PC-3 (cell line): ENCODE measurements at regions not wholly inside any gene's neighbourhood (a gene's known extent, or its start where the extent isn't known, plus 50 kb on each side); places are given as distances from the start of the nearest gene placed in this dataset.

Experiments used
- ATAC-seq: fragments of 200-7000 bp; cut with Tn5 transposase; 2 replicates; pipeline ENCODE4 v1.9.1; 2020; ENCODE audit warnings: mild to moderate bottlenecking, moderate library complexity
- BruUV-seq: library from RNA; stranded (reverse); fragments of 400-500 nt; replicated peaks from 2 replicates; lab custom pipeline; 2021; lab: Mats Ljungman, UMichigan
- CTCF ChIA-PET: fragments of 300-600 bp; sonication (Branson Sonifier 250); formaldehyde crosslinking; loops from one replicate; lab custom pipeline; 2022; ENCODE audit warnings: antibody characterized with exemption; lab: Charles Lee
- POLR2A ChIA-PET: fragments of 300-600 bp; sonication (Branson Sonifier 250); formaldehyde crosslinking; loops from one replicate; lab custom pipeline; 2022; ENCODE audit warnings: antibody characterized with exemption; ENCODE audit not compliant: unreplicated experiment; lab: Charles Lee
- DNase-seq: peaks from one replicate; pipeline ENCODE4 v3.0.0-alpha.2; 2015
- H2AFZ ChIP-seq: fragments of 300-600 bp; sonication (generic); 2 replicates; pipeline ENCODE4 v1.6.0; 2016; ENCODE audit warnings: antibody characterized with exemption, low read length
- H3F3A ChIP-seq: fragments of 300-600 bp; sonication (generic); one replicate; pipeline ENCODE4 v1.6.0; 2017; ENCODE audit warnings: antibody characterized with exemption, low read length, control low read depth, mild to moderate bottlenecking; ENCODE audit not compliant: unreplicated experiment
- H3K27ac ChIP-seq: fragments of 300-600 bp; sonication (generic); 2 replicates; pipeline ENCODE4 v1.5.1; 2016; ENCODE audit warnings: mild to moderate bottlenecking, low read length
- H3K27me3 ChIP-seq: fragments of 300-600 bp; sonication (generic); 2 replicates; pipeline ENCODE4 v1.6.1; 2016; ENCODE audit warnings: low read length, mixed read lengths
- H3K36me3 ChIP-seq: fragments of 300-600 bp; sonication (generic); 2 replicates; pipeline ENCODE4 v1.6.1; 2016; ENCODE audit warnings: low read depth, mixed run types, low read length, mixed read lengths
- H3K4me1 ChIP-seq: fragments of 300-600 bp; sonication (generic); 2 replicates; pipeline ENCODE4 v1.5.1; 2016; ENCODE audit warnings: low read length; ENCODE audit not compliant: insufficient read depth
- H3K4me2 ChIP-seq: fragments of 300-600 bp; sonication (generic); 2 replicates; pipeline ENCODE4 v1.6.0; 2016; ENCODE audit warnings: low read length
- H3K4me3 ChIP-seq: fragments of 300-600 bp; sonication (generic); 2 replicates; pipeline ENCODE4 v1.5.1; 2016; ENCODE audit warnings: mild to moderate bottlenecking, low read length, mixed read lengths
- H3K79me2 ChIP-seq: fragments of 300-600 bp; sonication (generic); 2 replicates; pipeline ENCODE4 v1.6.1; 2017; ENCODE audit warnings: low read length, mixed read lengths
- H3K9ac ChIP-seq: fragments of 300-600 bp; sonication (generic); 2 replicates; pipeline ENCODE4 v1.6.0; 2016; ENCODE audit warnings: mild to moderate bottlenecking, low read length
- H3K9me2 ChIP-seq: fragments of 300-600 bp; sonication (generic); replicated peaks from 2 replicates; pipeline ENCODE4 v1.6.1; 2016; ENCODE audit warnings: mixed run types, low read length, mixed read lengths
- H3K9me3 ChIP-seq: fragments of 300-600 bp; sonication (generic); 2 replicates; pipeline ENCODE4 v1.6.1; 2016; ENCODE audit warnings: low read length, mixed read lengths
- H4K20me1 ChIP-seq: fragments of 300-600 bp; sonication (generic); 2 replicates; pipeline ENCODE4 v1.6.1; 2016; ENCODE audit warnings: low read length, mixed read lengths
- CTCF ChIP-seq: fragments of 300-600 bp; sonication (generic); conservative IDR thresholded peaks from 2 replicates; pipeline ENCODE4 v1.5.1; 2017; ENCODE audit warnings: antibody characterized with exemption, low read depth, mild to moderate bottlenecking, low read length
- EZH2 ChIP-seq: fragments of 300-600 bp; sonication (generic); IDR thresholded peaks from one replicate; pipeline ENCODE4 v1.6.1; 2017; ENCODE audit warnings: antibody characterized with exemption, mild to moderate bottlenecking, low read length; ENCODE audit not compliant: unreplicated experiment
- EZH2phosphoT487 ChIP-seq: fragments of 300-600 bp; sonication (generic); IDR thresholded peaks from 2 replicates; pipeline ENCODE4 v1.6.1; 2018; ENCODE audit warnings: mild to moderate bottlenecking, antibody characterized with exemption, low read length, borderline replicate concordance
- intact Hi-C: fragments of 100-400 bp; cut with micrococcal nuclease; formaldehyde crosslinking; loops from 2 replicates; pipeline ENCODE4 v1.9.0; 2023

GRCh38 chr14:101354726-101355125 is 206.6 kb upstream of the DIO3 start:
- Histone ChIP-seq H3K27ac (no peak overlapping the region), H3K4me3 (no peak overlapping the region), H3K9ac (no peak overlapping the region), H3K4me2 (no peak overlapping the region), H4K20me1 (no peaks in the 10 kb centered on the region), H3K36me3 (no peaks in the 10 kb centered on the region), H3F3A (no peaks in the 10 kb centered on the region), H3K27me3 (no peaks in the 10 kb centered on the region), H3K9me3 (no peaks in the 10 kb centered on the region), H3K79me2 (no peaks in the 10 kb centered on the region), H3K9me2 (no peaks in the 10 kb centered on the region), H3K4me1 (no peaks in the 10 kb centered on the region), H2AFZ (no peak overlapping the region)
- TF ChIP-seq EZH2 (no peak), EZH2phosphoT487 (no peak), CTCF (no peak)
- ATAC-seq (no peak), DNase-seq (no peak)
- ChIA-PET POLR2A (no interaction called here), CTCF (no interaction called here)
- no TSS peak for BruUV-seq
- intact Hi-C loops = no loop called here

DNA sequence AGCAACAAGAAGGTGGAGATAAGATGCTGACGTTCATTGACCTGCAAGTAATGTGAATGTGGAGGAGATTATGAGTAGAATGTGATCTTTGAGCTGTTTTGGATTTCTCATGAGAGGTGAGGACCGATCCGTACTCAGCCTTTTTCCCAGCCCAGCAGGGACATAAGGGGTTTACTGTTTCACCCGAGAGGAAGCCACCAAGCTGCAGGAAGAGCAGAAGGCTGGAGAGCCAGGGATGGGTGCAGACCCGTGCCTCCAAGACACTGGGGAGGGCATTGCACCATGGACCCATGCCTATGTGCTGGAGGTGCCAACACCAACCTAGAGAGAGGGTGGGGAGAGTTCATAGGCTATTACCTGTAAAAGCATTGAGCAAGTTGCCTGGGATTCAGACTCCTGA is 206.0 kb upstream of the DIO3 start:
- Histone ChIP-seq H3K27me3 (no peaks in the 10 kb centered on the region), H4K20me1 (no peaks in the 10 kb centered on the region), H2AFZ (no peak overlapping the region), H3K79me2 (no peaks in the 10 kb centered on the region), H3F3A (no peaks in the 10 kb centered on the region), H3K9ac (no peak overlapping the region), H3K27ac (no peak overlapping the region), H3K4me2 (no peak overlapping the region), H3K4me1 (no peaks in the 10 kb centered on the region), H3K4me3 (no peak overlapping the region), H3K9me2 (no peaks in the 10 kb centered on the region), H3K36me3 (no peaks in the 10 kb centered on the region), H3K9me3 (no peaks in the 10 kb centered on the region)
- no TSS peak for BruUV-seq
- CTCF ChIA-PET = no interaction called here
- DNase-seq (no peak), ATAC-seq (no peak)
- POLR2A ChIA-PET = no interaction called here
- no peak for TF ChIP-seq EZH2phosphoT487
- TF ChIP-seq CTCF = no peak
- no peak for TF ChIP-seq EZH2
- intact Hi-C loops = no loop called here

DNA sequence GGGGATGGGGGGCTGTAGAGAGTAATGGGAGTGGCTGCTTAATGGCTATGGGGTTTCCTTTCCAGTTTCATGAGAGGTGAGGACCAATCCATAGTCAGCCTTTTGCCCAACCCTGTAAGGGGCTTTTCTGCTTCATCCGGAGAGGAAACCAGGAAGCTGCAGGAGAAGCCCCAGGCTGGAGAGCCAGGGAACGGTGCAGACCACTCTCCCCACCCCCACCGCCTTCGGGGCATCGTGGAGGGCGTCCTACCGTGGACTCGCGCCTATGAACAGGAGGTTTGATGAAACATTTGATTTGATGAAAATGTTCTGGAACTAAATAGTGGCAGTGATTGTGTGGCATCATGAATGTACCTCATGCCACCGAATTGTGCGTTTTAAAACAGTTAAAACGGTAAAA is 204.3 kb upstream of the DIO3 start:
- TF ChIP-seq CTCF = no peak
- no peak for TF ChIP-seq EZH2
- no peak for TF ChIP-seq EZH2phosphoT487
- Histone ChIP-seq H3K27ac (no peak overlapping the region), H3K9ac (no peak overlapping the region), H3F3A (no peaks in the 10 kb centered on the region), H3K4me1 (no peaks in the 10 kb centered on the region), H4K20me1 (no peaks in the 10 kb centered on the region), H3K36me3 (no peaks in the 10 kb centered on the region), H2AFZ (no peak overlapping the region), H3K4me3 (no peak overlapping the region), H3K9me3 (no peaks in the 10 kb centered on the region), H3K79me2 (no peaks in the 10 kb centered on the region), H3K9me2 (no peaks in the 10 kb centered on the region), H3K4me2 (no peak overlapping the region), H3K27me3 (no peaks in the 10 kb centered on the region)
- ChIA-PET CTCF (no interaction called here), POLR2A (no interaction called here)
- DNase-seq = no peak
- intact Hi-C loops = no loop called here
- no TSS peak for BruUV-seq
- no peak for ATAC-seq
